ENCODE measurements at regions not wholly inside any gene's neighbourhood (a gene's known extent, or its start where the extent isn't known, plus 50 kb on each side); places are given as distances from the start of the nearest gene placed in this dataset.

DNA sequence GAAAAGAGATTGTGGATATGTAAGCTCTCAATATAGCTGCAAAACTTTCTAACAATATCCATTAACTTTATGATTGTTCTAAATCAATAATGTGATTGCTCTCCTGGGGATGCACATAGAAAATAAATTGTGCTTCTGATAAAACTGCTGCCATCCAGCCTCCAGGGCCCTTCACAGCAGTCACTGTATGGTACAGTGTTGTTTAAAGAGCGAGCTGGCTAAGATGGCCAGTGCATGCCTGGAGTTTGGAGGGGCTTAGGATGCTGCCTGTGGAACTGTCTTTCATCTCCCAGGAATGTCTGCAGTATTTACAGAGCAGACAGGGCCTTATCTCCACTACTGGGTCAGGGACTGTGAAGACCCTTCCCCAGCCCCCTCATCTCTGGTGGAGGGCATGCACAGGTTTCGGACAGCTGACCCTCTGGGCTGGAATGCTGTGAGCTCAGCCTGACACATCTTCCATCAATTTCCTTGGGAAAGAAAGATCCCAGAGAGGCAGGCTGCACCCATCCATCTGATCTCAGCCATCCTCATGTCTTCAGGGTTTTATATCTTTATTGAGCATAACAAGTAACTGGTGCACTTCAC lies 137.0 kb downstream of the PLPP3 start:
- TF ChIP-seq, protein P1, sequence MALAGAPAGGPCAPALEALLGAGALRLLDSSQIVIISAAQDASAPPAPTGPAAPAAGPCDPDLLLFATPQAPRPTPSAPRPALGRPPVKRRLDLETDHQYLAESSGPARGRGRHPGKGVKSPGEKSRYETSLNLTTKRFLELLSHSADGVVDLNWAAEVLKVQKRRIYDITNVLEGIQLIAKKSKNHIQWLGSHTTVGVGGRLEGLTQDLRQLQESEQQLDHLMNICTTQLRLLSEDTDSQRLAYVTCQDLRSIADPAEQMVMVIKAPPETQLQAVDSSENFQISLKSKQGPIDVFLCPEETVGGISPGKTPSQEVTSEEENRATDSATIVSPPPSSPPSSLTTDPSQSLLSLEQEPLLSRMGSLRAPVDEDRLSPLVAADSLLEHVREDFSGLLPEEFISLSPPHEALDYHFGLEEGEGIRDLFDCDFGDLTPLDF (CRISPR knock-in tag; IDR thresholded peaks at IDR 0.05), result no peak
- TF ChIP-seq, protein P2, sequence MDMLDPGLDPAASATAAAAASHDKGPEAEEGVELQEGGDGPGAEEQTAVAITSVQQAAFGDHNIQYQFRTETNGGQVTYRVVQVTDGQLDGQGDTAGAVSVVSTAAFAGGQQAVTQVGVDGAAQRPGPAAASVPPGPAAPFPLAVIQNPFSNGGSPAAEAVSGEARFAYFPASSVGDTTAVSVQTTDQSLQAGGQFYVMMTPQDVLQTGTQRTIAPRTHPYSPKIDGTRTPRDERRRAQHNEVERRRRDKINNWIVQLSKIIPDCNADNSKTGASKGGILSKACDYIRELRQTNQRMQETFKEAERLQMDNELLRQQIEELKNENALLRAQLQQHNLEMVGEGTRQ (IDR thresholded peaks at IDR 0.05; ENCODE audit: low read depth, low read length), result no peak
- TF ChIP-seq, protein P2 (CRISPR knock-in tag; IDR thresholded peaks at IDR 0.05; ENCODE audit: borderline replicate concordance), result no peak
- TF ChIP-seq HOXD1 (CRISPR knock-in tag; IDR thresholded peaks at IDR 0.05) (no peak), RBM22 (optimal IDR thresholded peaks at IDR 0.05; ENCODE audit: low read length) (no peak), ZNF263 (CRISPR knock-in tag; IDR thresholded peaks at IDR 0.05) (no peak), ZNF274 (CRISPR knock-in tag; IDR thresholded peaks at IDR 0.05) (no peak), NR2F1 (CRISPR knock-in tag; IDR thresholded peaks at IDR 0.05) (no peak), IRF2 (CRISPR knock-in tag; IDR thresholded peaks at IDR 0.05) (no peak), FOXA1 (IDR thresholded peaks at IDR 0.05) (no peak), FOXA1 (CRISPR knock-in tag; IDR thresholded peaks at IDR 0.05) (no peak), GTF2F1 (IDR thresholded peaks at IDR 0.05; ENCODE audit: low read length) (no peak)
- TF ChIP-seq, protein P3, sequence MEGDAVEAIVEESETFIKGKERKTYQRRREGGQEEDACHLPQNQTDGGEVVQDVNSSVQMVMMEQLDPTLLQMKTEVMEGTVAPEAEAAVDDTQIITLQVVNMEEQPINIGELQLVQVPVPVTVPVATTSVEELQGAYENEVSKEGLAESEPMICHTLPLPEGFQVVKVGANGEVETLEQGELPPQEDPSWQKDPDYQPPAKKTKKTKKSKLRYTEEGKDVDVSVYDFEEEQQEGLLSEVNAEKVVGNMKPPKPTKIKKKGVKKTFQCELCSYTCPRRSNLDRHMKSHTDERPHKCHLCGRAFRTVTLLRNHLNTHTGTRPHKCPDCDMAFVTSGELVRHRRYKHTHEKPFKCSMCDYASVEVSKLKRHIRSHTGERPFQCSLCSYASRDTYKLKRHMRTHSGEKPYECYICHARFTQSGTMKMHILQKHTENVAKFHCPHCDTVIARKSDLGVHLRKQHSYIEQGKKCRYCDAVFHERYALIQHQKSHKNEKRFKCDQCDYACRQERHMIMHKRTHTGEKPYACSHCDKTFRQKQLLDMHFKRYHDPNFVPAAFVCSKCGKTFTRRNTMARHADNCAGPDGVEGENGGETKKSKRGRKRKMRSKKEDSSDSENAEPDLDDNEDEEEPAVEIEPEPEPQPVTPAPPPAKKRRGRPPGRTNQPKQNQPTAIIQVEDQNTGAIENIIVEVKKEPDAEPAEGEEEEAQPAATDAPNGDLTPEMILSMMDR (CRISPR knock-in tag; IDR thresholded peaks at IDR 0.05), result no peak
- TF ChIP-seq, protein P4, sequence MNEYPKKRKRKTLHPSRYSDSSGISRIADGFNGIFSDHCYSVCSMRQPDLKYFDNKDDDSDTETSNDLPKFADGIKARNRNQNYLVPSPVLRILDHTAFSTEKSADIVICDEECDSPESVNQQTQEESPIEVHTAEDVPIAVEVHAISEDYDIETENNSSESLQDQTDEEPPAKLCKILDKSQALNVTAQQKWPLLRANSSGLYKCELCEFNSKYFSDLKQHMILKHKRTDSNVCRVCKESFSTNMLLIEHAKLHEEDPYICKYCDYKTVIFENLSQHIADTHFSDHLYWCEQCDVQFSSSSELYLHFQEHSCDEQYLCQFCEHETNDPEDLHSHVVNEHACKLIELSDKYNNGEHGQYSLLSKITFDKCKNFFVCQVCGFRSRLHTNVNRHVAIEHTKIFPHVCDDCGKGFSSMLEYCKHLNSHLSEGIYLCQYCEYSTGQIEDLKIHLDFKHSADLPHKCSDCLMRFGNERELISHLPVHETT (CRISPR knock-in tag; conservative IDR thresholded peaks at IDR 0.05), result no peak
